Nucleus accumbens (tissue), 56 donors: ENCODE measurements at regions not wholly inside any gene's neighbourhood (a gene's known extent, or its start where the extent isn't known, plus 50 kb on each side); places are given as distances from the start of the nearest gene placed in this dataset.
"Not testable (repeated sequence)": the region's sequence is repeated elsewhere in the genome, so short reads cannot be mapped to it uniquely, and the experiment has no call there.

ENCODE experiments used
- DNase-seq, 56 donors: peaks; one replicate each; lab custom pipeline; 2025; lab: John Stamatoyannopoulos, UW

DNA sequence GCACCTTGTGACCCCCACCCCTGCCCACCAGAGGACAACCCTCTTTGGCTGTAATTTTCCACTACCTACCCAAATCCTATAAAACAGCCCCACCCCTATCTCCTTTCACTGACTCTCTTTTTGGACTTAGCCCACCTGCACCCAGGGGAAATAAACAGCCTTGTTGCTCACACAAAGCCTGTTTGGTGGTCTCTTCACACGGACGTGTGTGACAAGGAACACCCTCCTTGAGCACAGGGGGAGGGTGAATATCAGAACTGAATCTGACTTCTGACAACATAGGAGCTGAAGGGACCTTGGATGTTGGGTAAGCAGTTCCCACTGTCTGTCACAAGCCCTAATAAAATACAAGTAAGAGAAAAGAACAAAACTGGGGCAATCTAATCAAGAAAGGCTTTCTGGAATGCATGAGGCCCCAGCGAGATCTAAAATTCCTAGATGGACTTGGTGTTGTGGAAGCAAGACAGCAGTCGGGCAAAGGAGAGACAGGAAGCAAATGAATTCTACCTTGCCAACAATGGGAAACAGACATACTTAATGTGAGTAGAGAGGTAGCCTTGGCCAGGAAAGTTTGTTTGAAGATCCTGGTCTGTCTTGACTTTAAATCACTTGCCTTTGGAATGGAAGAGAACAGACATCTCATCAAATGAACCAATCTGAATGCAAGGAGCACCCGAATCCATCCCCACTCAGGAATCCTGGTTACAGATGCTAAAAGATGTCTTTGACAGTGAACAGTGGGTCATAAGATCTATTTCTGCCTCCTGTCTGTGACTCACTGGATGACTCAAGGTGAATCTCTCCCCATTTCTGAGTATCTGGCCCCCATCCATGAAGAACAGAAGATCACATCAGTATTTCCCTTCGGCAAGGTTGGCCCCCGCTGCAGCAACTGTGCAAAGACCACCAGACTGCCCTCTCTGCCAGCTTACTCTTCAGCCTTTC, 53.3 kb downstream of the OLFML3 start:
- peak in 18 of 56 donors; percentile 3 to 59 (median 28) for DNase-seq

DNA sequence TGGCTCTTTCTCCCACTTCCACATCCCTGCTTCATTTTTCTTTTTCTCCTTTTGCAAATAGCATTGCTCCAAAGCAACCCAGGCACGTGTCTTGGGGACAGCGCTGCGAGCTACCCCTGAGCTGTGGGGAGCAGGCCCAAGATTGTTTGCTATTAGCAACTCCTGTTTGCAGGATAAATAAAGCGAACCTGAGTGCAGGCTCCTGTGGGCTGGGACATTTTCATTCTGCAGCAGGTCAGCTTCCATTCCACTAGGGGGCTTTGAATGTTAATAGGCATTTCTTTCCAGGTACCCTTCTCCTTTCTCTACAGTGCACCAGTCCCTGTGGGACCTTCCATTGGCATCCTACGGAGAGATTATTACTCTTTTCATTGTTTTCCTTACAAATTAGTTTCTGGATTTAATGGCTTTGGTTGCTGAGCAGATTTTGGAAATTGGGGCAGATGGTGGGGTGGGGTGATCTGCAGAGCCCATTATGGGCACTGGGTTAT, 54.0 kb downstream of the OLFML3 start:
- DNase-seq: peak in 2 of 56 donors; percentile 25 to 52

DNA sequence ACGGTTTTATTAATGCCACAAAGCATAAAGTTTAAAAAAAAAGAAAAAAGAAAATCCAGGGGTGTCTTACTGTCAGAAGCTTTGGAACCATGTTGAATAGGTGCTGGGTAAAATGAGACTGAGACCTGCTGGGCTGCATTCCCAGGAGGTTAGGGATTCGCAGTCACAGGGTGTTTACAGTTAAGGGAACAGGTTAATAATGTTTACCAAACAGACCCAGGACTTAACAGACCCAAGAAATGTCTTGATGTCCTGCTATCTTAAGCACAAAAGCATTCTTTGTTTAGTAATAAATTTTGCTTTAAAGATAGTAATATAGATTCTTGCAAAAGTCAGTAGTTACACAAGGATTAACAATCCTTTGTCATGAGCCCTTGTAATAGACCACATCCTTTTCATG, 54.7 kb downstream of the OLFML3 start:
- DNase-seq: no peak

DNA sequence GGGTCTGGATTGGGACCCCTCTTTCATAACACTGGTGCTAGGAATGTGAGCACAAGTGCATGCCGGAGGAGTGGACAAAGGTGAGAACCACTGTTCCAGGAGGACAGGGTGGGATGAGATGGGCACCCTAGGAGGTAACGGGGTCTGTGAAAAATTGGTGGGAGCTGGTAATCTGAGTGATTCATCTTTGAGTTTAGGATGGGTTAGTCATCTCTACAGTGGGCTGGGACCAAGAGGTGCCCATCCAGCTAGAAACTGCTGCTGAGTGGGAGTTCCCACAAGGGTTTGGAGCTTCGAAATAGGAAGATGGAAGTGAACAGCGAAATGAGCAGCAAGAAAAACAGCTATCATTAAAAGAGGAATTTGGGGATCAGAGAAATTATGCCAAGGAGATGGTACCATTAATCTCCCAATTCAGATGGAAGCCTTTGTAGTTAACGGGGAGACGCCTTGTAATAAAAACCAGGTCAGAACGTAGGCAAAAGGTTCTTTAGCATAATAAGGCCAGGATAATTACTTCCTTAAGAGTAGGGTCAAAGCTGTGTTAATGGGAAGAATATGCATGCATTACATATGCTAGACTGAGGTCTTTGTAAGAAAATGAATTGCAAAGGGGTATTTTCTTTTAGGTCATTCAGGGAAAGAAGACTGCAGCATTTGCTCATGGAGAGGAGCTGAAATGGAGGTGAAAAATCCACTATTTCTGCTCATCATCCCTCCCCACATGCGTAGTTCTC, 55.5 kb downstream of the OLFML3 start:
- DNase-seq: no peak

DNA sequence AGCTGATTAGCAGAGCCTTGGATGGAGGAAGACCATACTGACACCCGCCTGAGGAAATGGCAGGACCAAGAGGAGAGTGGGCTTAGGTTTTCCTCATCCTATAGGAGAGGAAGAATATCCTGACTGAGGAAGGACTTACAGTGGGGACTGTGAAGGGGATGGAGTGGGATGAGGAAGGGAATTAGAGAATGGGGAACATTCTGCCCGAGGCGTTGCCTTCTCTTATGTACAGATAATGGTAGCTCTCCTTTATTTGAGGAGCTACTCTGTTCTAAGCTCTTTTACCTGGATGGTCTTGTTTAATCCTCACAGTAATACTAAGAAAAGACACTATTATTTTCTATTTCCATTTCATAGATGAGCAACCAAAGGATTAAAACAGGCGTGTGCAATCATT, 56.0 kb downstream of the OLFML3 start:
- no peak for DNase-seq

DNA sequence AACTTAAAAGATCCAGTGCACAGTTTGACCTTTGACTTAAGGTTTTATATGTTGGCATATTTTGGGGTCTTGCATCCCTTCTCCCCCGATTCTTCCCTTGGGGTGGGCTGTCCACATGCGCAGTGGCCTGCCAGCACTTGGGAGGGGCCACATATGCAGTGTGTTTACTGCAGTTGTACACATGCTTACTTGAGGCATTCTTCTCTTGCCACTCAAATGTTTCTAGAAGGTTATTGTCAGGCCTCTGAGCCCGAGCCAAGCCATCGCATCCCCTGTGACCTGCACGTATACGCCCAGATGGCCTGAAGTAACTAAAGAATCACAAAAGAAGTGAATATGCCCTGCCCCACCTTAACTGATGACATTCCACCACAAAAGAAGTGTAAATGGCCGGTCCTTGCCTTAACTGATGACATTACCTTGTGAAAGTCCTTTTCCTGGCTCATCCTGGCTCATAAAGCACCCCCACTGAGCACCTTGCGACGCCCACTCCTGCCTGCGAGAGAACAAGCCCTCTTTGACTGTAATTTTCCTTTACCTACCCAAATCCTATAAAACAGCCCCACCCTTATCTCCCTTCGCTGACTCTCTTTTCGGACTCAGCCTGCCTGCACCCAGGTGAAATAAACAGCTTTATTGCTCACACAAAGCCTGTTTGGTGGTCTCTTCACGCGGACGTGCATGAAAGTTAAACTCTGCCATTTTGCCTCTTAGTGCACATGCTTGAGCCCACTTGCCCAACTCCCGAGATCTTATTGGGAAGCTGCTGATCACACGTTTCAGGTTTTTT, 57.8 kb downstream of the OLFML3 start:
- not testable (repeated sequence) for DNase-seq

DNA sequence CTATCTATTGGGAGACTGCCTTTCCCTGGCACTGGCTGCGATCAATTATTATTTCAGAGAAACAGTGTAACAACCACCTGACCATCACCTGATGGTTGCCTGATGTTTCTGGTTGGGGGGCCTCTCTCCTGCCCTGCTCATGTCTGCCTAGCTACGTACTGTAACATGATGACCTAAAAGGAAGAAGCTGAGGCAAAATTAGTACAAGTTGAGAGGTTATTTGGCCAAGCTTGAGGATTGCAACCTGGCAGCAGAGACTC, 58.3 kb downstream of the OLFML3 start:
- DNase-seq: no peak

DNA sequence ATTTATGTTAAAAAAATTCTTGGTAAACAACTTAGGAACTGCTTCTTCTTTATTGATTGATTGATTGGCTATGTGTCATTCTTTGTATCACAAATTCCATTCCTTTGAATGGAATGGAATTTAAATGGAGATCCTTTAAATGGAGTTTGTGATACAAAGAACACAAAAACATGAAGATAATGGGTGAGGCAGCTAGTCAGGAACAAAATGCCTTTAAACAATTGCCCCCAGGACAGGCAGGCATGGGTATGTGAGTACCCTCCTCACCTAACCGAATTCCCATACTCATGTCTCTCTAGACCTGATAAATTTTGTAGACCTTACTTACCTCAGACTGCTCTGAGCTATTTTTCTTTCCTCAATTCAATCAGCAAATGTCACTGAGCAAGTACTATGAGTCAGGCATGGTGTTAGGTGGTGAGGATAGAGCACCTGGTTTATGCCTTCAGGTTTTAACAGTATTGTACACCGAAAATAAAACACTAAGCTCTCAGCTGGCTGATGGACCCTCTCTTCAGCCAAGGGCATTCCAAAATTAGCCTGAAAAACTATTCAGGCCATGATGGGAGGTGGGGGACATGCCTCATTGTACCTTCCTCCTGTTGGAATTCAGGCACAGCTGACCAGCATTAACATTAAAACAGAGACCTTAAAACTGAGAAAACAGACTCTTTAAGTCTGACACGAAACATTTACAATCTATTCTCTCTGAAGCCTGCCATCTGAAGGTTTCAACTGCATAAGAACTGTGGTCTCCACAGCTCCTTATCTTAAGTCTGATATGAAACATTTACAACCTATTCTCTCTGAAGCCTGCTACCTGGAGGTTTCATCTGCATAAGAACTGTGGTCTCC, 58.9 kb downstream of the OLFML3 start:
- peak in 1 of 56 donors; percentile 18 for DNase-seq
